ENCODE measurements at regions not wholly inside any gene's neighbourhood (a gene's known extent, or its start where the extent isn't known, plus 50 kb on each side); places are given as distances from the start of the nearest gene placed in this dataset.

- no peak for DNase-seq (ENCODE audit: low read depth in 1 of 2, low spot score in 1 of 2)
Measured at GRCh38 chr10:43863859-43864591, 215.3 kb upstream of the ZNF32 start.

- DNase-seq (ENCODE audit: low read depth in 1 of 2, low spot score in 1 of 2): no peak
Measured at GRCh38 chr10:43863270-43863669, 214.6 kb upstream of the ZNF32 start.

DNA sequence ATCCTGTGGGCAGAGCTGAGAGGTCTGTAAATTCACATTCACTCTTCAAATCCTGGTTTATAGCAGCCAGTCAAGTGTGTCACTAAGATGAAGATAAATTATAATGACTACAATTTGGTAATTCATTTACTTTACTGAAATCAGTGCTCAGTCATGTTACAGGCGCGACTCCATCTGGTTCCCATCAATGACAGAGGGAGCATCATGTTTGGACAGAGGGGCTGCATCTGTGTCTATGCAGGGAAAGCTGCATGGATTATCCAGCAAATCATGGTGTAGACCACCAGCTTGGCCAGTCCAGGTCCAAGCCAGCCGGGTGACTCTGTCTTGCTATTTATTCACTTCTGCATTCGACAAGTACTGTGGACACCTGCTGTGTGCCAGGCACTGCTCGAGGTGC is 214.1 kb upstream of the ZNF32 start:
- DNase-seq (ENCODE audit: low read depth in 1 of 2, low spot score in 1 of 2): no peak

GRCh38 chr10:43861966-43862751 is 213.5 kb upstream of the ZNF32 start:
- DNase-seq (ENCODE audit: low read depth in 1 of 2, low spot score in 1 of 2): no peak

GRCh38 chr10:43859016-43859525 is 210.4 kb upstream of the ZNF32 start:
- DNase-seq (ENCODE audit: low read depth in 1 of 2, low spot score in 1 of 2): no peak

GRCh38 chr10:43857931-43858315 is 209.2 kb upstream of the ZNF32 start:
- no peak for DNase-seq (ENCODE audit: low read depth in 1 of 2, low spot score in 1 of 2)

- no peak for DNase-seq (ENCODE audit: low read depth in 1 of 2, low spot score in 1 of 2)
Measured at GRCh38 chr10:43857206-43857930, 208.7 kb upstream of the ZNF32 start.

DNA sequence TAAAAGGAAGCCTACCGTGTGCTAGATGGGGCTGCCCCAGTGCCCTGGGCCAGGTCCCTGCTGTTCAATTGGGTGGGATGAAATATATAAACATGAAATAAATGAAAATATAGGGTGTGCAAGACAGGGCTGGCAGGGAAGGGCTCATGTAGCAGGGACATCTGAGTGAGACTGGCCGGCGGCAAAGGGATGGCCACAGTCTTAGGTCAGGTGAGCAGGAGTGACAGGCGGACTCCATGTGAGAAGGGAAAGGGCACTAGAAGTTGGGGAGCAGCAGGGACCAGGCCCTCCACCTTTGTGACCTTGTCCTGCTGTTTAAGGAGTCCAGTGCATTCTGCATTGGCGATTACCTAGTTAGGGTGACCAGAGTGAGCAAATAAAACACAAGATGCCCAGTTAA is 207.6 kb upstream of the ZNF32 start:
- no peak for DNase-seq (ENCODE audit: low read depth in 1 of 2, low spot score in 1 of 2)

DNA sequence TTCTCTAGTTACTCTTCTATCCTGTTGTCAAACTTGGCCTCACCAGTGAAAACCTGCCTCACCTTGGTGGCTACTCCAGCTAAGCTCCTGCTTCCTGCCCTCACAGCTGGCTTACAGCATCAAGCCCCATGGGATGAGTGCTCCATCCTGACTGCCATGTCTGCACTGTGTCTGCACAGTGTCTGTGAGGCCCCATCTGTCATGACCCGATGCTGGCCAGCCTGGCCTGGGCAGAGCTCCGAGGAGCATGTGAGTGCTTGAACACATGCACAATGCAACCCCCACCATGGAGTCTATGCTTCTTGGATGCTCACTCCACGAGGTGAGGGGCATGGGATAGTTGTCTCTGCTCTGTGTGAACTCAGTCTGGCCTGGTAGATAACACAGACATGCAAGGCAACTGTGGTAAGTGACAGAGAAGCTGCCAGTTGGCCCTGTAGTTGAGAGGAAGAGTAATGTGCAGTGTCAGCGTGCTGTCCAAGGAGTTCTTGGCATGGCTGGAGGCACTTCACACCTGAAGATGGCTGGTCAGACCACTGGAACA is 207.1 kb upstream of the ZNF32 start:
- no peak for DNase-seq (ENCODE audit: low read depth in 1 of 2, low spot score in 1 of 2)

- no peak for DNase-seq (ENCODE audit: low read depth in 1 of 2, low spot score in 1 of 2)
Measured at GRCh38 chr10:43854007-43854406, 205.3 kb upstream of the ZNF32 start.

DNA sequence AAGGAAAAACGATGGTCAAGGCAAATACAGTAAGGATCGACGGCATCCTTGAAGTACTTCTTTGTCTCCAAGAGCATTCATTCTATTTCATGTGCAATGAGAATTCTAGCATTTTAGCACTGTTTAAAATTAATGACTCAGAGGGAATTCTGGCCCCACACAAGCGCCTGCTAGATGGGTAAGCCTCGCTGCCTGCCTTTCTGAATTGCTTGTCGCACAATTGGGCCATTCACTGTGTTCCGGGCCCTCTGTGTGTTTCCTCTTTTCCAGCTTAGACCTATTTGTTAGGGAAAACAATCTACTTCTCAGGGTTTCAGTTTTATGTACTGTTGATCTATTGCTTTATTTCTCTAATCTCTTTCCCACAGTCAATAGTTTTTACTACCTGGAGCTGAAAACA is 204.7 kb upstream of the ZNF32 start:
- DNase-seq (ENCODE audit: low read depth in 1 of 2, low spot score in 1 of 2): no peak

- no peak for DNase-seq (ENCODE audit: low read depth in 1 of 2, low spot score in 1 of 2)
Measured at GRCh38 chr10:43852644-43853214, 204.0 kb upstream of the ZNF32 start.

DNA sequence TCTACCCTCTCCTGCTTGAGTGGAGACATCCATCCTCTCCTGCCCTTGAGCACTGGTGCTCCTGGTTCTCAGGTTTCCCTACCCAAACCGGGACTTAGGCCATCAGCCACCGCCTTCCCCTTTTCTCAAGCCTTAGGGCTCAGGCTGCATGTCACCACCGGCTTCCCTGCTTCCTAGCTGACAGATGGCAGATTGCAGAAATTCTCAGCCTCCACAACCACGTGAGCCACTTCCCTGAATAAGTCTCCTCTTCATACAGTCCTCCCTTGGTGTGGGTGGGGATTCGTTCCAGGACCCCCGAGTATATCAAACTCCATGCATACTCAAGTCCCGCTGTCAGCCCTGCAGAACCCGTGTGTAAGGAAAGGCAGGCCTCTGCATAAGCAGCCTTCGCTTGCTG is 203.5 kb upstream of the ZNF32 start:
- DNase-seq (ENCODE audit: low read depth in 1 of 2, low spot score in 1 of 2): no peak

- DNase-seq (ENCODE audit: low read depth in 1 of 2, low spot score in 1 of 2): no peak
Measured at GRCh38 chr10:43851030-43851429, 202.3 kb upstream of the ZNF32 start.

DNA sequence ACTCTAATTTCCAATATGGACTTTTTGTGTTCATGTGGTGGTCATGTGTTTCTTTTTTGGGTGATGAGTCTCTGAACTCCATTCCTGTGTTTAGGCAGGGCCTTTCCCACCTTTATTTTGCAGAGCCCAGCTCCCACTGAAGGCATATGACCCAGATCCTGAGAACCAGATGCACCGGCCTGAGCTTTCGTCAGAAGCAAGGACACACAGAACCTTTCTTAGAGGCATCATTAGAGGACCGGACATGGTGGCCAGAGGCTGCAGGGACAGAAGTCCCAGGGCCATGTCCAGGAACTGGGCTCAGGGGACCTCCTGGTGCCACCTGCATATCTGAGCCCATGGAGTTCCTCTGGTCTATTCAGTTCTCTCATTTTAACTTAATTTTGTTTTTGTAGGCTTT is 200.9 kb upstream of the ZNF32 start:
- DNase-seq (ENCODE audit: low read depth in 1 of 2, low spot score in 1 of 2): no peak

DNA sequence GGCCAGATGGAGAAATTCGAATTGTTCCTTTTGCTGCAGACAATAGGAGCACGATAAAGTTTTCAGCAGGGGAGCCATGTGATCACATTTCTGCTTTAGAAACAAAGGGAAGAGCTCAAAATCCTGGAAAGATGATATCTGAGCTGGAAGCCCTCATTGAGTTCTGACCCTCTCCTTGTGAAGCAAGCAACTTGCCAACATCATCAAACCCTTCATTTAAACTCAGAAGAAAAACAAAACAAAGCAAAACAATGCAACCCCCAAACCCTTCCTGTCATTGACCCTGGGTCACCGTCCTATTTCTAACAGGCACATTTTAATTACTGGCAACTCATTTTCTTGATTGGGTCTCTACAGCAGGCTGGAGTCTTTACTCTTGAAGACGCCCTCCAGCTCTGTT is 198.3 kb upstream of the ZNF32 start:
- no peak for DNase-seq (ENCODE audit: low read depth in 1 of 2, low spot score in 1 of 2)

- peak in 1 of 2 donors; percentile 2 for DNase-seq (ENCODE audit: low read depth in 1 of 2, low spot score in 1 of 2)
Measured at GRCh38 chr10:43846187-43846680, 197.6 kb upstream of the ZNF32 start.

DNA sequence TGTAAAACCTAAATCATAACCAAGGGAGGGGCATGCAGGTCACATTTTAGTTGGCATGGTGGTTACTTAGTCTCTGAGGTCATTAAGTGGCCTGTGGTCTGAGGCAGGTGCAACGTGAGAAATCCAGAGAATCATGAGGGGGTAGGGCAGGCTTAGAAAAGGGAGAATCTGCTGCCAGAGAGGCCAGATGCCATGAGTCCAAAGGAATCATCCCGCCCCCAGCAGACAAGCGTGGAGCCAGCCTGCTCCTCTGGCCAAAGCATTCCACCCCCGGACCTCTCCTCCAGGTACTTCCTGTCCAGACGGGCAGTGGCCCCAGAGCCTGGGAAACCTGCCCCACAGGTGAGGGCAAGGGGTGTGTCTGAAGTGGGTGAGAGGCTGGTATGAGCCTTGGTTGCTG is 196.4 kb upstream of the ZNF32 start:
- DNase-seq (ENCODE audit: low read depth in 1 of 2, low spot score in 1 of 2): no peak

DNA sequence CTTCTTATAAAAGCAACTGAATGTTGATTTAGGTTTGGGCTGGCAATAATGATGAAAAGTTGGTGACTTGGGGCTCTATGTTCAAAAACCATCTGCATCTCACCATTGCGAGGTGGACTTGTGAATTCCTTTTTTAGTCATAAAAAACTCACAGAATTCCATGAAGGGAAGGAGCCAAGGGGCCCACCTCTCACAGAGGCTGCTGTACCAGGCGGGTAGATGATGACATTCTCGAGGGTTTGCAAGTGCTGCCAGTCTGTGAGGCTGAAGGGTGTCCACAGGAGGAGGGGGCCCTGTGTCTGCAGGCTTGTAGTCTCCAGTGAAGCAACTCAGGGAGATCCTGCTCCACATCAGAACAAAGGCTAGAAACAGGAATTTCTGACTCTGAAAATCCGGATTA is 195.5 kb upstream of the ZNF32 start:
- no peak for DNase-seq (ENCODE audit: low read depth in 1 of 2, low spot score in 1 of 2)

GRCh38 chr10:43843321-43844101 is 194.8 kb upstream of the ZNF32 start:
- no peak for DNase-seq (ENCODE audit: low read depth in 1 of 2, low spot score in 1 of 2)

Data from stimulated activated CD4-positive, alpha-beta T cell treated with anti-CD3 and anti-CD28 coated beads, Interleukin-15, amount 100 ng/mL, for 1 hour (primary cell).